Caco-2 (cell line): ENCODE measurements at regions not wholly inside any gene's neighbourhood (a gene's known extent, or its start where the extent isn't known, plus 50 kb on each side); places are given as distances from the start of the nearest gene placed in this dataset.

Source experiments
- BruUV-seq: library from RNA; stranded (reverse); fragments of 400-500 nt; replicated peaks from 2 replicates; lab custom pipeline; 2021; lab: Mats Ljungman, UMichigan
- CTCF ChIA-PET: fragments of 300-600 bp; sonication (Branson Sonifier 250); formaldehyde crosslinking; loops from one replicate; lab custom pipeline; 2022; ENCODE audit warnings: antibody characterized with exemption; lab: Charles Lee
- POLR2A ChIA-PET: fragments of 300-600 bp; sonication (Branson Sonifier 250); formaldehyde crosslinking; loops from one replicate; lab custom pipeline; 2022; ENCODE audit warnings: antibody characterized with exemption; lab: Charles Lee
- DNase-seq, 2 experiments: peaks; one replicate each; pipeline versions ENCODE4 v3.0.0 to v3.0.0-alpha.2; 2020 to 2022
- H3K27me3 ChIP-seq: replicated peaks from 2 replicates; pipeline ENCODE4 v1.6.0; 2011; ENCODE audit warnings: low read length; ENCODE audit not compliant: control insufficient read depth, insufficient read depth
- H3K36me3 ChIP-seq: 2 replicates; pipeline ENCODE4 v1.5.1; 2011; ENCODE audit warnings: low read length; ENCODE audit not compliant: control insufficient read depth, insufficient read depth
- H3K4me1 ChIP-seq: fragments of 250-450 bp; sonication (Bioruptor Pico); 2 replicates; pipeline ENCODE4 v1.5.1; 2020; ENCODE audit warnings: mild to moderate bottlenecking
- H3K4me3 ChIP-seq: 2 replicates; pipeline ENCODE4 v1.5.1; 2011; ENCODE audit warnings: low read depth, mild to moderate bottlenecking, control low read depth, low read length
- H3K9me3 ChIP-seq: fragments of 250-450 bp; sonication (Bioruptor Pico); 2 replicates; pipeline ENCODE4 v1.5.1; 2020; ENCODE audit warnings: mild to moderate bottlenecking, moderate library complexity
- H3K27ac Mint-ChIP-seq: one replicate; pipeline ENCODE4 v1.8.0; 2022; ENCODE audit warnings: mixed read lengths; ENCODE audit not compliant: unreplicated experiment
- H3K27me3 Mint-ChIP-seq: one replicate; pipeline ENCODE4 v1.8.0; 2022; ENCODE audit warnings: mixed read lengths; ENCODE audit not compliant: insufficient read depth, unreplicated experiment
- H3K36me3 Mint-ChIP-seq: one replicate; pipeline ENCODE4 v1.8.0; 2022; ENCODE audit warnings: mild to moderate bottlenecking, mixed read lengths; ENCODE audit not compliant: insufficient read depth, unreplicated experiment
- H3K4me1 Mint-ChIP-seq: one replicate; pipeline ENCODE4 v1.8.0; 2022; ENCODE audit warnings: low read depth, mixed read lengths; ENCODE audit not compliant: unreplicated experiment
- H3K4me3 Mint-ChIP-seq: one replicate; pipeline ENCODE4 v1.8.0; 2022; ENCODE audit warnings: mild to moderate bottlenecking, moderate library complexity, mixed read lengths; ENCODE audit not compliant: unreplicated experiment
- H3K9me3 Mint-ChIP-seq: one replicate; pipeline ENCODE4 v1.8.0; 2022; ENCODE audit warnings: mixed read lengths; ENCODE audit not compliant: unreplicated experiment
- intact Hi-C: fragments of 100-400 bp; cut with micrococcal nuclease; formaldehyde crosslinking; loops from one replicate; pipeline ENCODE4 v1.10.0; 2022; ENCODE audit not compliant: unreplicated experiment
- TF ChIP-seq, protein P1 (sequence below), 2 experiments: fragments of 200-600 bp in 1 of 2; IDR thresholded peaks; 1 replicate in 1 of 2; 2 replicates in 1 of 2; pipeline versions ENCODE4 v1.5.1 to v1.8.0; 2011 to 2022; ENCODE audit warnings: antibody characterized with exemption in 1 of 2, control low read depth in 1 of 2, inconsistent platforms in 1 of 2, low read depth in 1 of 2, low read length in 1 of 2, mild to moderate bottlenecking in 1 of 2, moderate library complexity in 1 of 2; ENCODE audit not compliant: insufficient read depth in 1 of 2, severe bottlenecking in 1 of 2, unreplicated experiment in 1 of 2

- Mint-ChIP-seq H3K4me1 (no peaks in the 10 kb centered on the region), H3K9me3 (no peaks in the 10 kb centered on the region), H3K27me3 (no peaks in the 10 kb centered on the region), H3K27ac (no peak overlapping the region), H3K4me3 (no peak overlapping the region), H3K36me3 (peaks cover 17% of the 10 kb centered on the region)
- Histone ChIP-seq H3K36me3 (no peaks in the 10 kb centered on the region; the same call in 1 of the 2 replicates), H3K9me3 (no peaks in the 10 kb centered on the region), H3K4me1 (no peaks in the 10 kb centered on the region), H3K27me3 (no peaks in the 10 kb centered on the region), H3K4me3 (no peak overlapping the region)
- TF ChIP-seq, protein P1, sequence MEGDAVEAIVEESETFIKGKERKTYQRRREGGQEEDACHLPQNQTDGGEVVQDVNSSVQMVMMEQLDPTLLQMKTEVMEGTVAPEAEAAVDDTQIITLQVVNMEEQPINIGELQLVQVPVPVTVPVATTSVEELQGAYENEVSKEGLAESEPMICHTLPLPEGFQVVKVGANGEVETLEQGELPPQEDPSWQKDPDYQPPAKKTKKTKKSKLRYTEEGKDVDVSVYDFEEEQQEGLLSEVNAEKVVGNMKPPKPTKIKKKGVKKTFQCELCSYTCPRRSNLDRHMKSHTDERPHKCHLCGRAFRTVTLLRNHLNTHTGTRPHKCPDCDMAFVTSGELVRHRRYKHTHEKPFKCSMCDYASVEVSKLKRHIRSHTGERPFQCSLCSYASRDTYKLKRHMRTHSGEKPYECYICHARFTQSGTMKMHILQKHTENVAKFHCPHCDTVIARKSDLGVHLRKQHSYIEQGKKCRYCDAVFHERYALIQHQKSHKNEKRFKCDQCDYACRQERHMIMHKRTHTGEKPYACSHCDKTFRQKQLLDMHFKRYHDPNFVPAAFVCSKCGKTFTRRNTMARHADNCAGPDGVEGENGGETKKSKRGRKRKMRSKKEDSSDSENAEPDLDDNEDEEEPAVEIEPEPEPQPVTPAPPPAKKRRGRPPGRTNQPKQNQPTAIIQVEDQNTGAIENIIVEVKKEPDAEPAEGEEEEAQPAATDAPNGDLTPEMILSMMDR (IDR thresholded peaks at IDR 0.05; ENCODE audit: insufficient read depth in 1 of 2, low read depth in 1 of 2, low read length in 1 of 2, severe bottlenecking in 1 of 2, unreplicated experiment in 1 of 2), result no peak
- intact Hi-C loops, result no loop called here
- CTCF ChIA-PET, result no interaction called here
- no peak for DNase-seq
- BruUV-seq, result no TSS peak
- POLR2A ChIA-PET, result no interaction called here
These were observed 180.9 kb downstream of the KCNRG start for GRCh38 chr13:50196118-50196517.

GRCh38 chr13:50197705-50198104, 182.5 kb downstream of the KCNRG start:
- Histone ChIP-seq H3K36me3 (no peaks in the 10 kb centered on the region; the same call in 1 of the 2 replicates), H3K4me1 (no peaks in the 10 kb centered on the region), H3K27me3 (no peaks in the 10 kb centered on the region), H3K9me3 (no peaks in the 10 kb centered on the region), H3K4me3 (no peak overlapping the region)
- H3K9me3 Mint-ChIP-seq, result no peaks in the 10 kb centered on the region
- POLR2A ChIA-PET, result no interaction called here
- CTCF ChIA-PET, result no interaction called here
- intact Hi-C loops, result no loop called here
- no TSS peak for BruUV-seq
- H3K4me1 Mint-ChIP-seq, result no peaks in the 10 kb centered on the region
- no peaks in the 10 kb centered on the region for H3K27me3 Mint-ChIP-seq
- TF ChIP-seq, protein P1 (IDR thresholded peaks at IDR 0.05; ENCODE audit: insufficient read depth in 1 of 2, low read depth in 1 of 2, low read length in 1 of 2, severe bottlenecking in 1 of 2, unreplicated experiment in 1 of 2), result no peak
- no peak for DNase-seq
- H3K27ac Mint-ChIP-seq, result no peak overlapping the region
- H3K4me3 Mint-ChIP-seq, result no peak overlapping the region
- H3K36me3 Mint-ChIP-seq, result peaks cover 17% of the 10 kb centered on the region

- no TSS peak for BruUV-seq
- H3K9me3 Mint-ChIP-seq, result no peaks in the 10 kb centered on the region
- POLR2A ChIA-PET, result no interaction called here
- TF ChIP-seq, protein P1 (IDR thresholded peaks at IDR 0.05; ENCODE audit: insufficient read depth in 1 of 2, low read depth in 1 of 2, low read length in 1 of 2, severe bottlenecking in 1 of 2, unreplicated experiment in 1 of 2), result no peak
- H3K27ac Mint-ChIP-seq, result no peak overlapping the region
- CTCF ChIA-PET, result no interaction called here
- H3K36me3 Mint-ChIP-seq, result peaks cover 17% of the 10 kb centered on the region
- Histone ChIP-seq H3K27me3 (no peaks in the 10 kb centered on the region), H3K36me3 (no peaks in the 10 kb centered on the region; the same call in 1 of the 2 replicates), H3K4me3 (no peak overlapping the region), H3K9me3 (no peaks in the 10 kb centered on the region), H3K4me1 (no peaks in the 10 kb centered on the region)
- no peak for DNase-seq
- H3K4me1 Mint-ChIP-seq, result no peaks in the 10 kb centered on the region
- H3K27me3 Mint-ChIP-seq, result no peaks in the 10 kb centered on the region
- intact Hi-C loops, result no loop called here
- no peak overlapping the region for H3K4me3 Mint-ChIP-seq
These were observed 183.3 kb downstream of the KCNRG start for GRCh38 chr13:50198508-50198907.
